Aorta (tissue), 5 donors: ENCODE measurements at regions not wholly inside any gene's neighbourhood (a gene's known extent, or its start where the extent isn't known, plus 50 kb on each side); places are given as distances from the start of the nearest gene placed in this dataset.

Experiments
- ATAC-seq: fragments of 200-7000 bp; cut with Tn5 transposase; one replicate; pipeline ENCODE4 v1.9.1; 2022; ENCODE audit warnings: moderate library complexity; ENCODE audit not compliant: low FRiP score
- DNase-seq, 2 donors: peaks; one replicate each; pipeline ENCODE4 v3.0.0-alpha.2; 2020
- H3K27ac ChIP-seq, 2 donors: one replicate each; pipeline ENCODE4 v1.5.1; 2013; ENCODE audit warnings: low read length in 2 of 2, mild to moderate bottlenecking in 2 of 2, moderate library complexity in 2 of 2, control low read depth in 1 of 2, inconsistent platforms in 1 of 2, low read depth in 1 of 2
- H3K27me3 ChIP-seq, 2 donors: one replicate each; pipeline ENCODE4 v1.6.1; 2013; ENCODE audit warnings: control low read depth in 1 of 2, low read length in 1 of 2, mild to moderate bottlenecking in 1 of 2, moderate library complexity in 1 of 2; ENCODE audit not compliant: insufficient read depth in 2 of 2, control insufficient read depth in 1 of 2
- H3K36me3 ChIP-seq, 2 donors: one replicate each; pipeline ENCODE4 v1.6.1; 2013; ENCODE audit warnings: control low read depth in 1 of 2, low read length in 1 of 2, mild to moderate bottlenecking in 1 of 2; ENCODE audit not compliant: insufficient read depth in 2 of 2, control insufficient read depth in 1 of 2
- H3K4me1 ChIP-seq, 2 donors: one replicate each; pipeline ENCODE4 v1.6.1; 2013; ENCODE audit warnings: low read length in 2 of 2, control low read depth in 1 of 2, mild to moderate bottlenecking in 1 of 2, moderate library complexity in 1 of 2; ENCODE audit not compliant: insufficient read depth in 2 of 2, control insufficient read depth in 1 of 2
- H3K4me3 ChIP-seq, 2 donors: one replicate each; pipeline ENCODE4 v1.5.1; 2013; ENCODE audit warnings: low read length in 2 of 2, control low read depth in 1 of 2, mild to moderate bottlenecking in 1 of 2
- H3K9me3 ChIP-seq: one replicate; pipeline ENCODE4 v1.6.1; 2013; ENCODE audit warnings: mild to moderate bottlenecking, low read length; ENCODE audit not compliant: control insufficient read depth
- WGBS, 2 donors: extraction: QIAGEN DNeasy Blood & Tissue Kit; methylation state at CpG; one replicate each; pipeline ENCODE4 v1.1.7; 2013; 5-methylcytosine and 5-hydroxymethylcytosine counted together
- intact Hi-C, 2 donors: fragments of 100-400 bp; cut with DNase I; formaldehyde crosslinking; loops; one replicate each; pipeline versions ENCODE4 v1.14.2 to v1.15.0; 2022
- donor health status: healthy with polysubstance abuse.
- donor health status: Bipolar disorder and iron deficiency.
- donor health status: DM: no; HTN: no; CAD: no.
- donor health status: DM: no; HTN: no; CAD: no.
- donor health status: DM: yes; HTN: yes; CAD: no.

DNA sequence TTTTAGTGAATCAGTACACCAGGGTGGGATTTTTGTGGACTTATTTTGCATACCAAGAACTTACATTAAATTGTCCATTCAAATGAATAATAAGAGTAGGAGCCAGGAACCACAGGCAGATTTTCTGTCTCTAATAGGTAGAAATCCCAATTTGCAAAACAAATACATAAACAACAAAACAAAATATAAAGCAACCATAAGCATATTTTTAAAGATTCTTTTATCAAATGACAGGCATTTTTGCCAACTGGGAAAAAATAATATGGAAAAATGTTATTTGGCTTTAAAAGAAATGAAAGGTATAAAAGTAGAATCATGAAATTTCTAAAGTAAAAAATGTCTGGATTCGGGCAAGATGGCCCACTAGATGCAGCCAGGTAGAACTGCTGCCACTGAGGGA lies 71.2 kb upstream of the PDE7B start:
- H3K4me1 ChIP-seq, result no peaks in the 10 kb centered on the region
- H3K27ac ChIP-seq, result no peak overlapping the region
- DNase-seq, result no peak
- ATAC-seq, result no peak
- H3K27me3 ChIP-seq, result no peaks in the 10 kb centered on the region
- no peaks in the 10 kb centered on the region for H3K36me3 ChIP-seq
- H3K4me3 ChIP-seq, result no peak overlapping the region
- no peaks in the 10 kb centered on the region for H3K9me3 ChIP-seq
- WGBS, 2 donors, result 83 to 89% methylated on average over 1 of the region's 1 CpG
- intact Hi-C loops, result no loop called here

DNA sequence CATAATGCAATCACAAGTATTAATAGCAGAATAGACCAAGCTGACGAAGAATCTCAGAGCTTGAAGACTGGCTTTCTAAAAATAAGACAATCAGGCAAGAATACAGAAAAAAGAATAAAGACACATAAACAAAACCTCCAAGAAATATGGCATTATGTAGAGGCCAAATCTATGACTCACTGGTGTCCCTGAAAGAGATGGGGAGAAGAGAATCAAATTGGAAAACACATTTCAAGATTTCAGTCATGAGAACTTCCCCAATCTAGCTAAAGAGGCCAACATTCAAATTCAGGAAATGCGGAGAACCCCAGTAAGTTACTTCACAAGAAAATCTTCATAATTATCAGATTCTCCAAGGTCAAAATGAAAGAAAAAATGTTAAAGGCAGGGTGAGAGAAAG lies 69.0 kb upstream of the PDE7B start:
- no peak for ATAC-seq
- Histone ChIP-seq H3K4me1 (no peaks in the 10 kb centered on the region), H3K36me3 (no peaks in the 10 kb centered on the region), H3K27me3 (no peaks in the 10 kb centered on the region), H3K4me3 (no peak overlapping the region), H3K9me3 (no peaks in the 10 kb centered on the region), H3K27ac (no peak overlapping the region)
- intact Hi-C loops, result no loop called here
- DNase-seq, result no peak
- WGBS, 2 donors, result 84 to 85% methylated on average over 2 of the region's 2 CpGs

DNA sequence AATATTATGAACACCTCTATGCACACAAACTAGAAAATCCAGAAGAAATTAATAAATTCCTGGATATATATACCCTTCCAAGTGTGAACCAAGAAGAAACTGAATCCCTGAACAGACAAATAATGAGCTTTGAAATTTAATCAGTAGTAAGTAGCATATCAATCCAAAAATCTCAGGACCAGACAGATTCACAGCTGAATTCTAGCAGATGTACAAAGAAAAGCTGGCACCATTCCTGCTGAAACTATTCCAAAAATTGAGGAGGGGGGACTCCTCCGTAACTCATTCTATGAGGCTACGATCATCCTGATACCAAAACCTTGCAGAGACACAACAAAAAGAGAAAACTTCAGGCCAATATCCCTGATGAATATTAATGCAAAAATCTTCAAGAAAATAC lies 67.0 kb upstream of the PDE7B start:
- intact Hi-C loops, result no loop called here
- no peaks in the 10 kb centered on the region for H3K9me3 ChIP-seq
- H3K27me3 ChIP-seq, result no peaks in the 10 kb centered on the region
- WGBS, 2 donors, result 89 to 95% methylated on average over 2 of the region's 2 CpGs
- H3K27ac ChIP-seq, result no peak overlapping the region
- no peaks in the 10 kb centered on the region for H3K4me1 ChIP-seq
- no peaks in the 10 kb centered on the region for H3K36me3 ChIP-seq
- H3K4me3 ChIP-seq, result no peak overlapping the region
- ATAC-seq (no peak), DNase-seq (no peak)

DNA sequence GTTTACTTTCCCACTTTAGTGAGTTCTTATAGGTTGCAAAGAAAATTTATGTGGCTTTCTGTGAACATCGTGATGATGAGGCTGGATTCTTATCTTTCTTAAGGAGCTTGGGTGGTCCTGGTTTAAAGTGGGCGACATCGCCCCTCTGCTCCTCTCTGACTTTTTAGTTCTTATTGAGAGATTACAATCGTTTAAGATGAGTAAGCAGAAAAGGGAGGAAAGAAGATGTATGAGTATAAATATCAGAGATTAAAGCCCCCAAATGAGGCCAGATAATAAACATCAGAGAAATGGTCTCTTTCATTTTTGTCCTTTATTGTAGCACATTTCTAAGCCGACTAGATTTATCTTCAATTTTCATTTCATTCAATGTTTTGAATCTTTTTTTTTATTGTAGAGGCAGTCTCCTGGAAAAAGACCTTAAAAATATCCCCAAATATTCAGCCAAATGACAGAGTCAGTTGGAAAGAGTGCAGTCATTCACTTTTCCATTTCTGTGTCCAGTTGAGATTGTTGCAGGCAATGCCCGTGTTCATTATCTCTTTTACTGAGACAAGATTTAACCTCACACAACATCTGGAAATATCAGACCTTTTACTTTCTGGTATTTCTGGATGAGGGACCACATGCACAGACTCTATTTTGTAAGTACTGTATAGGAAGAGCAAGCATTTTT lies 62.0 kb upstream of the PDE7B start:
- 31 to 38% methylated on average over 6 of the region's 6 CpGs for WGBS, 2 donors
- ATAC-seq (no peak), DNase-seq (no peak)
- H3K27ac ChIP-seq, result no peak overlapping the region
- H3K4me1 ChIP-seq, result no peaks in the 10 kb centered on the region
- no peaks in the 10 kb centered on the region for H3K27me3 ChIP-seq
- no peak overlapping the region for H3K4me3 ChIP-seq
- intact Hi-C loops, result no loop called here
- no peaks in the 10 kb centered on the region for H3K36me3 ChIP-seq
- no peaks in the 10 kb centered on the region for H3K9me3 ChIP-seq

DNA sequence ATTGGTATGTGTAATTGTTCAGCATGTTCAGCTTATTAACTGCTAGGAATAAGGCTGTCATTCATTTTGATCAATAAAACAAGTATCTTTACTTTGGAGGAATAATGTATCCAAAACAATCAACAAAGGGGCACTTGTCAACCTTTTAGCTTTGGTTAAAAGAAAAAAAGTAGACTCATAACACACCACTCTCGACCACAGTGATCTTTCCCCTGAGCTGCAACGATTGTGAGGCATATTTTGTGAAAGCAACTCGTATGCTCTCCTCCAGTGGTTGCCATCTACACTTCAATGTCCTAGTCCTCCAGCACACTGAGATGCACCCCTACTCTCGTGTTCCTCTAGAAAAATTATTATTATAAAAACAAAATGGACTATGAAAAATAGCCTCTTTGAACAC lies 60.1 kb upstream of the PDE7B start:
- Histone ChIP-seq H3K36me3 (no peaks in the 10 kb centered on the region), H3K4me1 (no peaks in the 10 kb centered on the region), H3K4me3 (no peak overlapping the region), H3K27me3 (no peaks in the 10 kb centered on the region), H3K9me3 (no peaks in the 10 kb centered on the region), H3K27ac (no peak overlapping the region)
- 76 to 83% methylated on average over 4 of the region's 4 CpGs for WGBS, 2 donors
- DNase-seq (no peak), ATAC-seq (no peak)
- intact Hi-C loops, result no loop called here

DNA sequence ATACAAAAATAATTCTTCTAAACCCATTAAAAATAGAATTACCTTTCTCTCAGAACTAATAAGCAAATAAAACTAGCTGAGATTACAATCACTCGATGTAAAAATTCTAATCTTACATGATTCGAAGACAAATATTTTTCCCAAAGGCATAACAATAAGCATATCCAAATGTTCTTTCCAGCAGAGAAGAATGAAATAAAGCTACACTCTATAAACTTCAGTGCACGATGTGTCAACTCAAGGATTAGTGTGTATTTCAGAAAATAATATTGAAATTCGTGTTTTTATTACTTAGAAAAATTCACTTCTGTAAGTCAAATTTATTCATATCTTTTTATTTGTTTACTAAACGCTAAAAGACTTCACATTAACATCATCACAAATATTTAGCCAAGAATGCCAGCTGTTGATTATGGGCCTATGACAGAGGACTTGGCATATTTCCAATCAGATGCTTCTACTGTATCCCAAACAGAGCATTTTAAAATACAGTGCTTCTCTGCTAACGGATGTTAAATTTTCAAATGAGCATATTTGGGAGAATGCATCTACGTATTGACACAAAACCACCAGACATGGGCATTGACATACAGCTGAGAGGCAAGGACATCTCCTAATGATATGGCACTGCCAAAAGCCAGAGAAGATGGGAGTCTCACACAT lies 54.7 kb upstream of the PDE7B start:
- DNase-seq (no peak), ATAC-seq (no peak)
- Histone ChIP-seq H3K27me3 (no peaks in the 10 kb centered on the region), H3K4me3 (no peak overlapping the region), H3K27ac (no peak overlapping the region), H3K4me1 (no peaks in the 10 kb centered on the region), H3K9me3 (peaks cover 2% of the 10 kb centered on the region), H3K36me3 (no peaks in the 10 kb centered on the region)
- WGBS, 2 donors, result 81 to 83% methylated on average over 7 of the region's 7 CpGs
- intact Hi-C loops, result no loop called here

DNA sequence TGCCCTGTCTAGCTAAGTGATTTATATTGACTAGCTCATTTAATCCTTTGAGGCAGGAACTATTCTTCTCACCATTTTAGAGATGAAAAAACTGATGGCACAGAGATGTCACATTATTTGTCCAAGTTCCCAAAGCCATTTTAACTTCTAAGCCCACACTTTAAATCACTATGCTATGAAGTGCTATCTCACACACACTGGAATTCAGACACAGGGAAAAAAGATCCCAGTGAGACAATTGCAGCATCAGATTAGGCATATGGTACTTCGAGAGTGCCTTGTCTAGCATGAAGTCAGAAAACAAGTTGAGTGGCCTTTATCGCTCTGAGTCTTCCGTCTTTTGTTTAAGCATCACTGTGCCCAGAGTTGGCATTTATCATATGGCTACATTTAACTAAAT lies 54.1 kb upstream of the PDE7B start:
- WGBS, 2 donors, result 52 to 62% methylated on average over 3 of the region's 3 CpGs
- Histone ChIP-seq H3K4me3 (no peak overlapping the region), H3K27ac (no peak overlapping the region), H3K36me3 (no peaks in the 10 kb centered on the region), H3K27me3 (no peaks in the 10 kb centered on the region), H3K4me1 (no peaks in the 10 kb centered on the region), H3K9me3 (peaks cover 2% of the 10 kb centered on the region)
- ATAC-seq (no peak), DNase-seq (no peak)
- intact Hi-C loops, result no loop called here

DNA sequence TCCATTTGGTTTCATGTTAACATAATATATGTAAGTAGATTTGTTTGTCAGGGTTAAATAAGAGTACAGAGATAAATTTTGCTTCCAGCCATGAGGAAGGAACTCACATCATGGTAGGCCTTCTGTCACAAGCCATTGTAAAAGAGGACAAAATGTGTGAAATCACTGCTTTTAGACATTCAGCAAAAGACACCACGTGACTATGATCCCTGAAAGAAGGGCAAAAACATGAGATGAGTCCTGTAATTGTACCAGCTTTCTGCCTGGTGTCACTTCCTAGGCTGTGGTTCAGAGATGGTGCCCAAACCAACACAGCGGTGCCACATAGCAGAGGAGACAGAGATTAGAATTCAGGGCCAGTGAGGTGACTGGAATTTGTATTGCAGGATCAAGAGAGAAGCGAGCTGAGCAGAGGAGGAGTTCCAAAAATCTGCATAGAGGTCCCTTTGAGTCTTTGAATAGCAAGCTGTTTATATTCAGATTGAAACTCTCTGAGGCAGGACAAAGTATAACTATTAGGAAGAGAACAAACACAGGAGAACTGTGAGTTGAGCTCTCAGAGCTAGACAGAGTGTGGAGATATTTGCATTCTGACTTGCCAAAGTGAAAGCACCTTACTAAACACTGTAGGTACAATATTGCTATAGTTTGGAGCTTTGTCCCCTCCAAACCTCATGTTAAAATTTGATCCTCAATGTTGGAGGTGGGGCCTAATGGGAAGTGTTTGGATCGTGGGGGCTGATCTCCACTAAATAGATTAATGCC lies 52.6 kb upstream of the PDE7B start:
- H3K27ac ChIP-seq, result no peak overlapping the region
- ATAC-seq, result no peak
- no peaks in the 10 kb centered on the region for H3K4me1 ChIP-seq
- 87% methylated on average over 4 of the region's 4 CpGs for WGBS, 2 donors
- H3K27me3 ChIP-seq, result no peaks in the 10 kb centered on the region
- intact Hi-C loops, result no loop called here
- DNase-seq, result no peak
- H3K9me3 ChIP-seq, result peaks cover 2% of the 10 kb centered on the region
- H3K4me3 ChIP-seq, result no peak overlapping the region
- H3K36me3 ChIP-seq, result no peaks in the 10 kb centered on the region
